Adrenal gland (tissue), 9 donors: ENCODE measurements at regions not wholly inside any gene's neighbourhood (a gene's known extent, or its start where the extent isn't known, plus 50 kb on each side); places are given as distances from the start of the nearest gene placed in this dataset.

Source experiments
- DNase-seq, 7 donors: peaks; one replicate each; pipeline ENCODE4 v3.0.0-alpha.2; 2019 to 2020
- H3K27ac ChIP-seq, 5 donors: fragments of 200-600 bp; sonication (generic) in 4 of 5; 1 replicate in 3 of 5; 2 replicates in 2 of 5; pipeline versions ENCODE4 v1.5.1 to v1.8.0; 2016 to 2020; ENCODE audit warnings: mild to moderate bottlenecking in 1 of 5
- H3K27me3 ChIP-seq: fragments of 200-600 bp; 2 replicates; pipeline ENCODE4 v1.8.0; 2021
- H3K36me3 ChIP-seq, 2 donors: fragments of 200-600 bp; replicated peaks in 1 of 2; 1 replicate in 1 of 2; 2 replicates in 1 of 2; pipeline versions ENCODE4 v1.5.1 to v1.8.0; 2018 to 2022
- H3K4me1 ChIP-seq, 2 donors: fragments of 200-600 bp; replicated peaks in 1 of 2; 1 replicate in 1 of 2; 2 replicates in 1 of 2; pipeline versions ENCODE4 v1.5.1 to v1.8.0; 2018 to 2021
- H3K4me3 ChIP-seq, 4 donors: fragments of 200-600 bp; sonication (generic) in 3 of 4; one replicate each; pipeline ENCODE4 v1.5.1; 2016 to 2018
- H3K9me3 ChIP-seq, 3 donors: fragments of 200-600 bp; sonication (generic) in 1 of 3; replicated peaks in 1 of 3; 1 replicate in 2 of 3; 2 replicates in 1 of 3; pipeline versions ENCODE4 v1.5.1 to v1.8.0; 2016 to 2021
- CTCF ChIP-seq, 6 experiments: fragments of 450-650 bp in 4 of 6; fragments of 200-600 bp in 2 of 6; sonication (generic) in 1 of 6; IDR thresholded peaks; 1 replicate in 5 of 6; 2 replicates in 1 of 6; pipeline versions ENCODE4 v1.5.1 to v1.8.0; 2016 to 2021; ENCODE audit warnings: antibody characterized with exemption in 6 of 6, mild to moderate bottlenecking in 2 of 6, moderate library complexity in 1 of 6
- POLR2A ChIP-seq, 2 donors: fragments of 450-650 bp; IDR thresholded peaks; one replicate each; pipeline ENCODE4 v1.6.1; 2017; ENCODE audit warnings: antibody characterized with exemption in 2 of 2, mild to moderate bottlenecking in 2 of 2, moderate library complexity in 1 of 2
- WGBS, 4 donors: extraction: QIAGEN DNeasy Blood & Tissue Kit in 2 of 4; methylation state at CpG; one replicate each; pipeline versions ENCODE4 v1.1.5 to v1.1.7; 2013 to 2017; 5-methylcytosine and 5-hydroxymethylcytosine counted together
- intact Hi-C, 2 donors: fragments of 100-400 bp; cut with DNase I; formaldehyde crosslinking; loops; one replicate each; pipeline versions ENCODE4 v1.14.1 to v1.15.0; 2022 to 2023
- donor health status: healthy with polysubstance abuse.
- donor health status: Bipolar disorder and iron deficiency.
- donor health status: DM: yes; HTN: yes; CAD: no.
- donor health status: DM: no; HTN: no; CAD: no.
- donor health status: DM: no; HTN: no; CAD: no.

- 84 to 93% (median 90%) methylated on average over 6 to 8 of the region's 8 CpGs for WGBS, 4 donors
- H3K36me3 ChIP-seq: no peaks in the 10 kb centered on the region
- no peaks in the 10 kb centered on the region for H3K4me1 ChIP-seq
- TF ChIP-seq POLR2A (IDR thresholded peaks at IDR 0.05) (no peak), CTCF (IDR thresholded peaks at IDR 0.05) (no peak)
- intact Hi-C loops: no loop called here
- no peak overlapping the region for H3K4me3 ChIP-seq
- no peak overlapping the region for H3K27ac ChIP-seq
- H3K27me3 ChIP-seq: no peaks in the 10 kb centered on the region
- no peak for DNase-seq
- H3K9me3 ChIP-seq: no peaks in the 10 kb centered on the region
Observed at GRCh38 chr13:109665240-109665639, 121.1 kb downstream of the IRS2 start.

- H3K27me3 ChIP-seq: no peaks in the 10 kb centered on the region
- no peaks in the 10 kb centered on the region for H3K9me3 ChIP-seq
- no peak for DNase-seq
- TF ChIP-seq CTCF (IDR thresholded peaks at IDR 0.05) (no peak), POLR2A (IDR thresholded peaks at IDR 0.05) (no peak)
- H3K36me3 ChIP-seq: no peaks in the 10 kb centered on the region
- peaks cover 0 to 24% of the 10 kb centered on the region in 2 donors for H3K4me1 ChIP-seq
- peak overlapping the region in 1 of 5 donors; percentile 65 for H3K27ac ChIP-seq
- no peak overlapping the region for H3K4me3 ChIP-seq
- 59 to 70% (median 64%) methylated on average over 6 of the region's 6 CpGs for WGBS, 4 donors
- intact Hi-C loops: no loop called here
Observed at GRCh38 chr13:109657395-109657794, 129.0 kb downstream of the IRS2 start.

GRCh38 chr13:109656206-109656605 lies 130.2 kb downstream of the IRS2 start:
- no peak for TF ChIP-seq POLR2A (IDR thresholded peaks at IDR 0.05)
- TF ChIP-seq CTCF (IDR thresholded peaks at IDR 0.05): no peak
- no peaks in the 10 kb centered on the region for H3K36me3 ChIP-seq
- no peak overlapping the region for H3K4me3 ChIP-seq
- peaks cover 0 to 24% of the 10 kb centered on the region in 2 donors for H3K4me1 ChIP-seq
- WGBS, 4 donors: 70 to 86% (median 79%) methylated on average over 2 of the region's 2 CpGs
- H3K27me3 ChIP-seq: no peaks in the 10 kb centered on the region
- H3K27ac ChIP-seq: peak overlapping the region in 4 of 5 donors; percentile 25 to 93 (median 53)
- intact Hi-C loops: no loop called here
- DNase-seq: no peak
- no peaks in the 10 kb centered on the region for H3K9me3 ChIP-seq

- TF ChIP-seq POLR2A (IDR thresholded peaks at IDR 0.05) (no peak), CTCF (IDR thresholded peaks at IDR 0.05) (no peak)
- Histone ChIP-seq H3K4me1 (peaks cover 0 to 24% of the 10 kb centered on the region in 2 donors), H3K27me3 (no peaks in the 10 kb centered on the region), H3K27ac (peak overlapping the region; percentile 8 to 93 (median 41)), H3K9me3 (no peaks in the 10 kb centered on the region), H3K4me3 (no peak overlapping the region), H3K36me3 (no peaks in the 10 kb centered on the region)
- no peak for DNase-seq
- WGBS, 4 donors: 85 to 89% (median 87%) methylated on average over 5 of the region's 5 CpGs
- intact Hi-C loops: no loop called here
Observed at GRCh38 chr13:109655611-109656010, 130.8 kb downstream of the IRS2 start.
